Adrenal gland (tissue), 5 donors: ENCODE measurements at regions not wholly inside any gene's neighbourhood (a gene's known extent, or its start where the extent isn't known, plus 50 kb on each side); places are given as distances from the start of the nearest gene placed in this dataset.

Source experiments
- POLR2A ChIP-seq, 2 donors: fragments of 450-650 bp; IDR thresholded peaks; one replicate each; pipeline ENCODE4 v1.6.1; 2017; ENCODE audit warnings: antibody characterized with exemption in 2 of 2, mild to moderate bottlenecking in 2 of 2, moderate library complexity in 1 of 2
- TF ChIP-seq, protein P1 (sequence below), 6 experiments: fragments of 450-650 bp in 4 of 6; fragments of 200-600 bp in 2 of 6; sonication (generic) in 1 of 6; IDR thresholded peaks; 1 replicate in 5 of 6; 2 replicates in 1 of 6; pipeline versions ENCODE4 v1.5.1 to v1.8.0; 2016 to 2021; ENCODE audit warnings: antibody characterized with exemption in 6 of 6, mild to moderate bottlenecking in 2 of 6, moderate library complexity in 1 of 6
- donor health status: DM: no; HTN: no; CAD: no.

GRCh38 chr17:71057448-71057847 is 888.1 kb downstream of the KCNJ2 start:
- TF ChIP-seq, protein P1, sequence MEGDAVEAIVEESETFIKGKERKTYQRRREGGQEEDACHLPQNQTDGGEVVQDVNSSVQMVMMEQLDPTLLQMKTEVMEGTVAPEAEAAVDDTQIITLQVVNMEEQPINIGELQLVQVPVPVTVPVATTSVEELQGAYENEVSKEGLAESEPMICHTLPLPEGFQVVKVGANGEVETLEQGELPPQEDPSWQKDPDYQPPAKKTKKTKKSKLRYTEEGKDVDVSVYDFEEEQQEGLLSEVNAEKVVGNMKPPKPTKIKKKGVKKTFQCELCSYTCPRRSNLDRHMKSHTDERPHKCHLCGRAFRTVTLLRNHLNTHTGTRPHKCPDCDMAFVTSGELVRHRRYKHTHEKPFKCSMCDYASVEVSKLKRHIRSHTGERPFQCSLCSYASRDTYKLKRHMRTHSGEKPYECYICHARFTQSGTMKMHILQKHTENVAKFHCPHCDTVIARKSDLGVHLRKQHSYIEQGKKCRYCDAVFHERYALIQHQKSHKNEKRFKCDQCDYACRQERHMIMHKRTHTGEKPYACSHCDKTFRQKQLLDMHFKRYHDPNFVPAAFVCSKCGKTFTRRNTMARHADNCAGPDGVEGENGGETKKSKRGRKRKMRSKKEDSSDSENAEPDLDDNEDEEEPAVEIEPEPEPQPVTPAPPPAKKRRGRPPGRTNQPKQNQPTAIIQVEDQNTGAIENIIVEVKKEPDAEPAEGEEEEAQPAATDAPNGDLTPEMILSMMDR (IDR thresholded peaks at IDR 0.05): no peak
- TF ChIP-seq POLR2A (IDR thresholded peaks at IDR 0.05): no peak
